ENCODE measurements at regions not wholly inside any gene's neighbourhood (a gene's known extent, or its start where the extent isn't known, plus 50 kb on each side); places are given as distances from the start of the nearest gene placed in this dataset.

DNA sequence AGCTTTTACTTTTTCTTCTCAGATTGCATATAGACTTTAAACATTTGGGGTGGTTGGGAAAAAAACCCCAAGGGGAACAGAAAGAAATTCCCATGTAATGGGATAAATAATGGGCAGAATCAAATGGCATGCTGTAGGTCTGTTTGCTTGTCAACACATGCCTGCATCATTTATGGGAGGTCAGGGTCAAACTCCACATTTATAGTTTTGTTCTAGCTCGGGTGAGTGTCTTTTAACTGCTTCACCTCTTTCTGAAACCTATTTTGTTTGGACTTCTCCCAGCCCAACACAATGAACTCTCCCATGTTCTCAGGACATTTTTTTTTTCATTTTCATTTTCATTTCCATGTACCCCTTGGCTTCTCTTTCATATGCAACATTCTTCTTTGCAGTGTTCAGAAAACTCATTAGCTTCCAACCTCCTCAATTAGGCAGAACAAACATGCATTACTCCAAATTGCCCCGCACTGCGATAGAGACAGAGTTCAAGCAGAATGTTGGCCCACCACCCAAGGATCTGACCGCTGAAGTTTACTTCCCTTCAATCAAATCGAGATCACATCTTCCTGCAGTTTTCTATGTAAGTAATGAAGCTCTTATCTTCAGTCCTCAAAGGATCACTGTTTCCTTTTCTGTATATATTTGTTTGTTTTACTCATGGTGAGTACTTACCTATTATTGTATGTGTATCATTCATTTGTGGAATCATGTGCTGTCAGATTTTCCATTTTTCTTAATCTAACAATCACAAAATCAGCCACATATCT lies 354.6 kb downstream of the ZSWIM6 start:
- no peak for DNase-seq

- no peak for DNase-seq
Measured at GRCh38 chr5:61687371-61687770, 355.3 kb downstream of the ZSWIM6 start.

GRCh38 chr5:61689153-61689846 lies 357.2 kb downstream of the ZSWIM6 start:
- no peak for DNase-seq

GRCh38 chr5:61697809-61698558 lies 365.9 kb downstream of the ZSWIM6 start:
- DNase-seq: peak in 1 of 3 donors; percentile 11

DNA sequence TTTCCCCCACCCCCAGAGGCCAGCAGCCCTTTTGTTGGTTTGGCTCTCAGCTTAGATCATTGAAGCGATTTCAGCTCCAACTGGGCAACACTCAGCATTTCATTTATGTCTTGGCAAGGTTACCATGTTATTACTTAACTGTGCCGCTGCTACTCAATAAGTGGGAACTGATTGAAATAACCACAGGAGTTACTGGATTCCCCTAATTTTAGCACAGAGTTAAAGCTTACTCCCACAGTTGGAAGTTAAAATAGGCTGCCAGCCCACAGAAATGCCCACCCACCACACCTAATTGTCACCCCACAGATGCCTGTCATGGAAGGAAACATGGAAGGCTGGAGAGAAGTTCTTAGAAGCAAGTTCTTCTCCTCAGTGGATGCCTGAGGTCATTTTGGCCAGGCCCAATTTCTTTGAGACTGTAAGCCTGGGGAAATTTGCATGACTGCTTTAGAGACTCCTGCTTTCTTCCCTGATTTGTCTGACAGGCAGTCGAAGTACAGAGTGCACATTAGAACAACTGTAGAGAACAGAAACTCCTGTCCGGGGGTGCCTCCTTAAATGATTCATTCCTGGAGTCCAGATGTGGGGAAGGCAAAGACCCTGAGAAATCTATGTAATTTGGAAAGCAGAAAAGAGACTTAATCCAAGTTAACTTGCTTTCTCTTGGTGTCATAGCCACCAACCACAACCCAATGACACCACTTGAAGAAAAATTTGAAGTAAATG lies 370.0 kb downstream of the ZSWIM6 start:
- DNase-seq: no peak

GRCh38 chr5:61702784-61703183 lies 370.7 kb downstream of the ZSWIM6 start:
- DNase-seq: no peak

- DNase-seq: no peak
Measured at GRCh38 chr5:61704289-61704688, 372.2 kb downstream of the ZSWIM6 start.

- no peak for DNase-seq
Measured at GRCh38 chr5:61706751-61707150, 374.7 kb downstream of the ZSWIM6 start.

DNA sequence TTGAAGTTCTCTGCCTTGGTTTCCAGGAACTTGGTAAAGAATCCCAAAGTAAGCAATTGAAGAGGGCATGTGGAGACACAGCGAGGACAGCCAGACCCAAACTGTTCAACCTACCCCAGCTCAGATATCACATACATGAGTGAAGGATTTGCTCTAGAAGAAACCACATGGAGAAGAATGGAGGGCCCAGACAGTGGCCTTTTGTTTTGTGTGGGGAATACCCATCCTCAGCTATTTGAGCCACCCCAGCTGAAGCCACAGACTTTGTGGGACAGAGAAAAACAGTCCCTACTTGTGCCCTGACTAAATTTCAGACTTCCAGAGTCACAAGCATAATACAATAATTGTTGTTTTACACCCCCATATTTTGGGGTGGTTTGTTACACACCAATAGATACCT lies 387.1 kb downstream of the ZSWIM6 start:
- no peak for DNase-seq

DNA sequence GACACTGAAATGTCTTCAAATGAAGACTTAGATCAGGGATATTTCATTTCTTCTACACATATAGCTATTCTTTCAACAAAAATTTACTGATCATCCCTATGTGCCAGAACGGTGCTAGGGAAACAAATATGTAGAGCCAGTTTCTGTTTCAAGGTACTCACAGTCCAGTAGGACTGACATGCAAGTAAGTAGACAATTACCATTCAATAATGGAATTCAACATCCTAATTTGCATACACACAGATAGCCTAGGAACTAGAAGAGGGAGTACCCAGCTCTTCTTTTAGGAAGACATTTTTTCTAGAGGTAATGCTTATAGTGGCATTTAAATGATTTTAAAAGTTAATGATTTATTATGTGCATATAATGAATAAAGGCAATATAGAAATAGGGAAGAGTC lies 388.8 kb downstream of the ZSWIM6 start:
- no peak for DNase-seq

DNA sequence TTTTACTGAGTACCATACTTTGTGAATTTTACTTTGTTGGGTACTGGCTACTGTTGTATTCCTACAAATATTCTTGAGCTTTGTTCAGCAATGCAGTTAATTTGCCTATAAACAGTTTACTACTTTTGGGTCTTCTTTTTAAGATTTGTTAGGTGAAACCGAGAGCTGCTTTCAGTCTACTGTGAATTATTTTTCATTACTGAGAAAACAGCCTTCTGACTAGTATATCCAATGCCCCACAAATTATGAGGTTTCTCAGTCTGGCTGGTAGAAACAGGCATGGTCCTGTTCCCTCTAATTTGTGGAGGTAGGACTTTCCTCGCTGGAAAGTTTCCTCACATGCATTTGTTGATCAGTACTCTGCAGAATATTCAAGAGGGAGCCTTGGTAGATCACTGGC lies 392.0 kb downstream of the ZSWIM6 start:
- no peak for DNase-seq

DNA sequence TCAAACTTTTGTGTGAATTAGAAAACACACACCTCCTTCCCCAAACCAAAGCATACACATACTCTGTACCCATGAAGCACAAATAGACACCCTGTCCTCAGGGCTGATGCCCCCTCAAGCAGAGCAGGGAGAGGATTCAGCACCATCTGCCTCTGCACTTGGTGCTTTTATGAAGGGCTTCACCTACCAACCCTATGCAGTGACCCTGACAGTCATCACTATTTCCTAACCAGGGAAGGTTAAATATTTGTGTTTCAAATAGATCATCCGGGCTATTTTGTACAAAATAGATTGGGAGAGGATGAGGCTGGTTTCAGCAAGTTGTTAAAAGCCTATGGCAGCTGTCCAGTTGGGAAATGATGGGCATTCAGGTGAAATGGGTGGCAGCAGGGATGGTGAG lies 396.2 kb downstream of the ZSWIM6 start:
- no peak for DNase-seq

DNA sequence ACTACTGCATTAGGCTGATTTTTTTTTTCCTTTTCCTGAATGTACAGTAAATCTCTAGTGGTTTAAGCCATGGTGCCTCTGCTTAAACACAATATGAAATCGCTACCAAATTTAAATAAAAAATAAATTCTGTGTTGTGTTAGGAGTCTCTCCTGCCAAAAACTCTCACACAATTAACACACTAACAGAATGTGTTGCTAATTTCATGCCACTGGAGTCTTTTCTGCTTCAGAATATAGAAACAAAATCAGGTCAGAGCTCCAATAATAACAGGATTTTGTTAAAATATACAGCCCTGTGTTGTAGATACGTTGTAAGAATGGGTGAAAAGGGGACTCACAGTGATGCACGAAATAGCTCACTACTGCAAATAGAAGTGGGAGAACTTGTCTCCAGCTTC lies 398.8 kb downstream of the ZSWIM6 start:
- no peak for DNase-seq

DNA sequence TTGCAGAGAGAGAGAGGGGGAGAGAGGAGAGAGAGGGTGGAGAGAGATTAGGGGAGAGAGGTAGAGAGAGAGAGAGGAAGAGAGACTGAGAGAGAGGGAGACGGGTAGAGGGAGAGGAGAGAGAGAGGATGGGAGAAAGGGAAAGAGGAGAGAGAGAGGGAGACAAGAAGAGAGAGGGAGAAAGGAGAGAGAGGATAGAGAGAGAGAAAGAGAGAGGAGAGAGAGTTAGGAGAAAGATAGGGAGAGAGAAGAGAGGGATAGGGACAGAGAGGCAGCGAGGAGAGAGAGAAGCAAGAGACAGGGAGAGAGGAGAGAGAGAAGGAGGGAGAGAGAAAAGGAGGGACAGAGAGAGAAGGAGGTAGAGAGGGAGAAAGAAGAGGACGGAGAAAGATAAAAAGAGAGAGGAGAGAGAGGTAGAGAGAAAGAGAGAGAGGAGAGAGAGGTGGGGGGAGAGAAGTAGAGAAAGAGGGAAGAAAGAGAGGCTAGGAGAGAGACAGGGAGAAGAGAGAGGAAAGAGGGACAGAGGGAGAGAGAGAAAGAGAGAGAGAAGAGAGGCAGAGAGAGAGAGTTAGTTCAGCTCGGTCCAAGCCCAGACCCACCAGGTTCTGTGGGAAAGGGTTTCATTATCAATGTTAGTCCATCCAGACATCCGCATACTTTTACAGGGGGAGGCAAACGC lies 399.3 kb downstream of the ZSWIM6 start:
- no peak for DNase-seq

- peak in 1 of 3 donors; percentile 17 for DNase-seq
Measured at GRCh38 chr5:61731946-61732314, 399.9 kb downstream of the ZSWIM6 start.

GRCh38 chr5:61732369-61732768 lies 400.3 kb downstream of the ZSWIM6 start:
- DNase-seq: no peak

GRCh38 chr5:61732796-61733195 lies 400.7 kb downstream of the ZSWIM6 start:
- DNase-seq: no peak

DNA sequence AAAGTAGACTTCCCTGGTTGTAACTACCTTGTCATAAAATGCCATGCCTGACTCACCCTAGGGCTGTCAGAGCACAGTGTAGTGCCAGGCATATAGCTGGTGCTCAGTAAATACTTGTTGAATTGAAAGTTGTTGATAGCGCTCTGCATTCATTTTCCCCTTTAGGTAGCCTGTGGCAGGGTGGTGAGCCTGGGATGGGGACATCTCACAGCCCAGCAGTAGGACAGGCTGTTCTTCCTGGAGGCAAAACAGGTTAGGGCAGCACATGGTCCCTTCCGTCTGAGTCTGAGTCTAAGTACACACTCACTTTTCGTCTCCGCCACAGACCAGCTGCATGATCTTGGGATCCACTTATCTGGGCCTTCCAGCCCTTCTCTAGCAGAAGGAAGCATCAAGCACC lies 401.9 kb downstream of the ZSWIM6 start:
- no peak for DNase-seq

- peak in 1 of 3 donors; percentile 9 for DNase-seq
Measured at GRCh38 chr5:61734966-61735365, 402.9 kb downstream of the ZSWIM6 start.

GRCh38 chr5:61735531-61735930 lies 403.5 kb downstream of the ZSWIM6 start:
- no peak for DNase-seq

GRCh38 chr5:61735995-61736394 lies 403.9 kb downstream of the ZSWIM6 start:
- no peak for DNase-seq

Measured in muscle of back (tissue), 3 donors.